HG03432 (cell line): ENCODE measurements at regions not wholly inside any gene's neighbourhood (a gene's known extent, or its start where the extent isn't known, plus 50 kb on each side); places are given as distances from the start of the nearest gene placed in this dataset.

Experiments
- ATAC-seq: cut with Tn5 transposase; IDR thresholded peaks from one replicate; pipeline ENCODE4 v1.9.1; 2021; ENCODE audit warnings: mild to moderate bottlenecking, moderate library complexity; ENCODE audit not compliant: unreplicated experiment

GRCh38 chr7:41834805-41835694 is 132.2 kb upstream of the INHBA start:
- ATAC-seq, result no peak

GRCh38 chr7:41832941-41833340 is 130.1 kb upstream of the INHBA start:
- ATAC-seq, result no peak

- ATAC-seq, result no peak
Observed at GRCh38 chr7:41830271-41830670, 127.4 kb upstream of the INHBA start.

- ATAC-seq, result no peak
Observed at GRCh38 chr7:41828911-41829310, 126.0 kb upstream of the INHBA start.

GRCh38 chr7:41826641-41827040 is 123.8 kb upstream of the INHBA start:
- no peak for ATAC-seq

GRCh38 chr7:41825927-41826480 is 123.1 kb upstream of the INHBA start:
- ATAC-seq, result no peak

- ATAC-seq, result no peak
Observed at GRCh38 chr7:41824284-41824683, 121.4 kb upstream of the INHBA start.

- ATAC-seq, result no peak
Observed at GRCh38 chr7:41822259-41822817, 119.4 kb upstream of the INHBA start.

GRCh38 chr7:41821521-41822213 is 118.8 kb upstream of the INHBA start:
- no peak for ATAC-seq

GRCh38 chr7:41820111-41820671 is 117.3 kb upstream of the INHBA start:
- no peak for ATAC-seq

- no peak for ATAC-seq
Observed at GRCh38 chr7:41819645-41820044, 116.8 kb upstream of the INHBA start.

GRCh38 chr7:41818765-41819398 is 116.0 kb upstream of the INHBA start:
- ATAC-seq, result no peak

- peak; percentile 68 for ATAC-seq
Observed at GRCh38 chr7:41817386-41817785, 114.5 kb upstream of the INHBA start.

- peak; percentile 68 for ATAC-seq
Observed at GRCh38 chr7:41816111-41816510, 113.2 kb upstream of the INHBA start.

- no peak for ATAC-seq
Observed at GRCh38 chr7:41814888-41815287, 112.0 kb upstream of the INHBA start.

GRCh38 chr7:41813286-41813685 is 110.4 kb upstream of the INHBA start:
- no peak for ATAC-seq

GRCh38 chr7:41811941-41812340 is 109.1 kb upstream of the INHBA start:
- ATAC-seq, result no peak

GRCh38 chr7:41809940-41810576 is 107.2 kb upstream of the INHBA start:
- ATAC-seq, result peak; percentile 95

- ATAC-seq, result no peak
Observed at GRCh38 chr7:41809529-41809939, 106.6 kb upstream of the INHBA start.

- ATAC-seq, result no peak
Observed at GRCh38 chr7:41809116-41809515, 106.2 kb upstream of the INHBA start.
